Muscle layer of duodenum (tissue), 2 donors: ENCODE measurements at regions not wholly inside any gene's neighbourhood (a gene's known extent, or its start where the extent isn't known, plus 50 kb on each side); places are given as distances from the start of the nearest gene placed in this dataset.

ENCODE experiments used
- H3K27ac ChIP-seq: one replicate; pipeline ENCODE4 v1.7.0; 2013; ENCODE audit warnings: mild to moderate bottlenecking, low read length
- H3K27me3 ChIP-seq: one replicate; pipeline ENCODE4 v1.7.0; 2013; ENCODE audit warnings: low read depth, mild to moderate bottlenecking, control low read depth, low read length
- H3K36me3 ChIP-seq, 2 donors: one replicate each; pipeline ENCODE4 v1.7.0; 2013; ENCODE audit warnings: low read length in 2 of 2, control low read depth in 1 of 2, mild to moderate bottlenecking in 1 of 2; ENCODE audit not compliant: insufficient read depth in 2 of 2, control insufficient read depth in 1 of 2
- H3K4me1 ChIP-seq, 2 donors: one replicate each; pipeline ENCODE4 v1.7.0; 2013; ENCODE audit warnings: low read length in 2 of 2, mild to moderate bottlenecking in 2 of 2, control low read depth in 1 of 2, moderate library complexity in 1 of 2; ENCODE audit not compliant: insufficient read depth in 2 of 2, control insufficient read depth in 1 of 2
- H3K4me3 ChIP-seq, 2 donors: one replicate each; pipeline ENCODE4 v1.7.0; 2013; ENCODE audit warnings: low read length in 2 of 2, low read depth in 1 of 2, mild to moderate bottlenecking in 1 of 2
- H3K9me3 ChIP-seq, 2 donors: one replicate each; pipeline ENCODE4 v1.7.0; 2013; ENCODE audit warnings: low read length in 2 of 2, control low read depth in 1 of 2, mild to moderate bottlenecking in 1 of 2; ENCODE audit not compliant: control insufficient read depth in 1 of 2
- donor health status: healthy.

GRCh38 chr20:50277460-50278376 is 87.1 kb downstream of the CEBPB start:
- H3K4me3 ChIP-seq, result no peak overlapping the region
- no peak overlapping the region for H3K27ac ChIP-seq
- no peaks in the 10 kb centered on the region for H3K27me3 ChIP-seq
- no peaks in the 10 kb centered on the region for H3K36me3 ChIP-seq
- H3K9me3 ChIP-seq, result no peaks in the 10 kb centered on the region
- peaks cover 0 to 7% of the 10 kb centered on the region in 2 donors for H3K4me1 ChIP-seq

- Histone ChIP-seq H3K4me3 (no peak overlapping the region), H3K4me1 (peaks cover 0 to 7% of the 10 kb centered on the region in 2 donors), H3K36me3 (no peaks in the 10 kb centered on the region), H3K27me3 (no peaks in the 10 kb centered on the region), H3K27ac (no peak overlapping the region), H3K9me3 (no peaks in the 10 kb centered on the region)
These were observed 87.7 kb downstream of the CEBPB start for GRCh38 chr20:50278377-50278683.

GRCh38 chr20:50278684-50279531 is 88.3 kb downstream of the CEBPB start:
- no peaks in the 10 kb centered on the region for H3K9me3 ChIP-seq
- no peak overlapping the region for H3K27ac ChIP-seq
- no peaks in the 10 kb centered on the region for H3K27me3 ChIP-seq
- H3K4me3 ChIP-seq, result no peak overlapping the region
- H3K4me1 ChIP-seq, result peaks cover 0 to 11% of the 10 kb centered on the region in 2 donors
- no peaks in the 10 kb centered on the region for H3K36me3 ChIP-seq

GRCh38 chr20:50279988-50280850 is 89.6 kb downstream of the CEBPB start:
- H3K27ac ChIP-seq, result no peak overlapping the region
- no peaks in the 10 kb centered on the region for H3K36me3 ChIP-seq
- H3K4me3 ChIP-seq, result no peak overlapping the region
- H3K9me3 ChIP-seq, result no peaks in the 10 kb centered on the region
- H3K4me1 ChIP-seq, result peaks cover 4 to 11% of the 10 kb centered on the region in 2 donors
- no peaks in the 10 kb centered on the region for H3K27me3 ChIP-seq

GRCh38 chr20:50280851-50281655 is 90.4 kb downstream of the CEBPB start:
- Histone ChIP-seq H3K4me3 (no peak overlapping the region), H3K9me3 (no peaks in the 10 kb centered on the region), H3K36me3 (peaks cover 0 to 1% of the 10 kb centered on the region in 2 donors), H3K4me1 (peaks cover 4 to 11% of the 10 kb centered on the region in 2 donors), H3K27ac (no peak overlapping the region), H3K27me3 (no peaks in the 10 kb centered on the region)

- Histone ChIP-seq H3K27ac (no peak overlapping the region), H3K27me3 (no peaks in the 10 kb centered on the region), H3K36me3 (peaks cover 0 to 5% of the 10 kb centered on the region in 2 donors), H3K4me1 (peaks cover 4 to 11% of the 10 kb centered on the region in 2 donors), H3K9me3 (no peaks in the 10 kb centered on the region), H3K4me3 (no peak overlapping the region)
These were observed 91.4 kb downstream of the CEBPB start for GRCh38 chr20:50281831-50282591.

- Histone ChIP-seq H3K4me3 (no peak overlapping the region), H3K27me3 (no peaks in the 10 kb centered on the region), H3K9me3 (no peaks in the 10 kb centered on the region), H3K27ac (no peak overlapping the region), H3K4me1 (peaks cover 4 to 11% of the 10 kb centered on the region in 2 donors), H3K36me3 (peaks cover 0 to 5% of the 10 kb centered on the region in 2 donors)
These were observed 92.1 kb downstream of the CEBPB start for GRCh38 chr20:50282592-50283241.

- H3K27ac ChIP-seq, result no peak overlapping the region
- H3K4me1 ChIP-seq, result peaks cover 4 to 11% of the 10 kb centered on the region in 2 donors
- no peak overlapping the region for H3K4me3 ChIP-seq
These were observed 92.7 kb downstream of the CEBPB start for GRCh38 chr20:50283370-50283769.

GRCh38 chr20:50283922-50284810 is 93.5 kb downstream of the CEBPB start:
- Histone ChIP-seq H3K36me3 (peaks cover 0 to 5% of the 10 kb centered on the region in 2 donors), H3K27me3 (no peaks in the 10 kb centered on the region), H3K27ac (peak overlapping the region; percentile 43), H3K4me1 (peaks cover 4 to 5% of the 10 kb centered on the region in 2 donors), H3K4me3 (no peak overlapping the region), H3K9me3 (no peaks in the 10 kb centered on the region)

More at GRCh38 chr20:50283370-50283769, 92.7 kb downstream of the CEBPB start:
- Histone ChIP-seq H3K27me3 (no peaks in the 10 kb centered on the region), H3K36me3 (peaks cover 0 to 5% of the 10 kb centered on the region in 2 donors), H3K9me3 (no peaks in the 10 kb centered on the region)
